NCI-H2227 treated with DMSO at 0.1 percent for 48 hours (cell line): ENCODE measurements at regions not wholly inside any gene's neighbourhood (a gene's known extent, or its start where the extent isn't known, plus 50 kb on each side); places are given as distances from the start of the nearest gene placed in this dataset.
"Not testable (repeated sequence)": the region's sequence is repeated elsewhere in the genome, so short reads cannot be mapped to it uniquely, and the experiment has no call there.

Experiments used
- DNase-seq: peaks from one replicate; lab custom pipeline; 2025; lab: John Stamatoyannopoulos, UW

DNA sequence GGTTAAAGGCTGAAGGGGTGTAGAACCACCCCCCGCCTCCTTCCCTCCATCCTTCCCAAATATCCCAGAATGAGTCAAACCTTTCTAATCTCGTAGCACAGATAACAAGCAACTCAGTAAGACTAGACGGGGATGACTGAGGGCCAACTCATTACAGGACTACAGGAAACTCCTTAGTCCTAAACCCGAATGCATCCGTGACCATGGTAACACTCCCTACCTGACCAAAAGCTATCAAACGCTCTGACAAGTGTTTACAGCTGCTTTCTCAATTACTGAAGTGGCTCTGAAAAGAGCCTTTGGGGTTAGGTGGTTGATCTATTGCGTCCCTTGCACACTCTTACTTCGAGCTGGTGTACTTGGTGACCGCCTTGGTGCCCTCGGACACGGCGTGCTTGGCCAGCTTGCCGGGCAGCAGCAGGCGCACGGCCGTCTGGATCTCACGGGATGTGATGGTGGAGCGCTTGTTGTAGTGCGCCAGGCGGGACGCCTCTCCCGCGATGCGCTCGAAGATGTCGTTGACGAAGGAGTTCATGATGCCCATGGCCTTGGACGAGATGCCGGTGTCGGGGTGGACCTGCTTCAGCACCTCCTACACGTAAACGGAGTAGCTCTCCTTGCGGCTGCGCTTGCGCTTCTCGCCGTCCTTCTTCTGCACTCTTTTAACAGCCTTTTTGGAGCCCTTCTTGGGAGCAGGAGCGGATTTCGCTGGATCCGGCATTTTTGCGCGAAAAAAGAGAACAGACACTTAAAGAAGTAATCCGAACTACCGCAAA is 67.4 kb downstream of the FAM72B start:
- not testable (repeated sequence) for DNase-seq

DNA sequence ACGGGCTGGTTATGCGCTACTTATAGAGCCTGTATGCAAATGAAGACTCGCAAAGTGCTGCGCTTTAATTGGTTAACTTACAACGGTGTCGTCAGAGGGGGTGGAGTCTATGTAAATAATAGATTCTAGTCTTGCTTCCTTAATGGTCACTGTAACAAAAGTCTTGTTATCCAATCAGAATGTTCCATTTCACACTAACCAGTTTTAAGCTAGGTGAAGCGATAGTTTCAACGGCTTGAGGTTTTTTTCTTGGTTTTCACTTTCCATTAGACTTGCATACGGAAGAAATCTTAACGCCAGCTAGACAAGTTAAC is 66.9 kb downstream of the FAM72B start:
- DNase-seq = not testable (repeated sequence)

GRCh38 chr1:121117622-121118479 is 66.3 kb downstream of the FAM72B start:
- not testable (repeated sequence) for DNase-seq
